B cell (primary cell): ENCODE measurements at regions not wholly inside any gene's neighbourhood (a gene's known extent, or its start where the extent isn't known, plus 50 kb on each side); places are given as distances from the start of the nearest gene placed in this dataset.
"Not testable (repeated sequence)": the region's sequence is repeated elsewhere in the genome, so short reads cannot be mapped to it uniquely, and the experiment has no call there.

Experiments used
- EZH2 ChIP-seq: IDR thresholded peaks from 2 replicates; pipeline ENCODE4 v1.6.1; 2012; ENCODE audit warnings: borderline replicate concordance, low read depth, mild to moderate bottlenecking, moderate library complexity, low read length; ENCODE audit not compliant: insufficient read depth, poor library complexity, severe bottlenecking
- TF ChIP-seq, protein P1 (sequence below): fragments of 200-600 bp; IDR thresholded peaks from one replicate; pipeline ENCODE4 v1.8.0; 2022; ENCODE audit warnings: antibody characterized with exemption, mild to moderate bottlenecking

DNA sequence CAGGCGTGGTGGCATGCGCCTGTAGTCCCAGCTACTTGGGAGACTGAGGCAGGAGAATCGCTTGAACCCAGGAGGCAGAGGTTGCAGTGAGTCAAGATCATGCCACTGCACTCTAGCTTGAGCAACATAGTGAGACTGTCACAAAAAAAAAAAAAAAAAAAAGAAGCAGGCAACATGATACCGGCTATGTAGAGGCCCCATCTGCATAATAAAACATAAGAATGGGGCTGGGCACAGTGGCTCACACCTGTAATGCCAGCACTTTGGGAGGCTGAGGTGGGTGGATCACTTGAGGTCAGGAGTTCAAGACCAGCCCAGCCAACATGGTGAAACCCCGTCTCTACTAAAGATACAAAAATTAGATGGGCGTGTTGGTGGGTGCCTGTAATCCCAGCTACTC, 304.7 kb downstream of the GJA1 start:
- TF ChIP-seq, protein P1, sequence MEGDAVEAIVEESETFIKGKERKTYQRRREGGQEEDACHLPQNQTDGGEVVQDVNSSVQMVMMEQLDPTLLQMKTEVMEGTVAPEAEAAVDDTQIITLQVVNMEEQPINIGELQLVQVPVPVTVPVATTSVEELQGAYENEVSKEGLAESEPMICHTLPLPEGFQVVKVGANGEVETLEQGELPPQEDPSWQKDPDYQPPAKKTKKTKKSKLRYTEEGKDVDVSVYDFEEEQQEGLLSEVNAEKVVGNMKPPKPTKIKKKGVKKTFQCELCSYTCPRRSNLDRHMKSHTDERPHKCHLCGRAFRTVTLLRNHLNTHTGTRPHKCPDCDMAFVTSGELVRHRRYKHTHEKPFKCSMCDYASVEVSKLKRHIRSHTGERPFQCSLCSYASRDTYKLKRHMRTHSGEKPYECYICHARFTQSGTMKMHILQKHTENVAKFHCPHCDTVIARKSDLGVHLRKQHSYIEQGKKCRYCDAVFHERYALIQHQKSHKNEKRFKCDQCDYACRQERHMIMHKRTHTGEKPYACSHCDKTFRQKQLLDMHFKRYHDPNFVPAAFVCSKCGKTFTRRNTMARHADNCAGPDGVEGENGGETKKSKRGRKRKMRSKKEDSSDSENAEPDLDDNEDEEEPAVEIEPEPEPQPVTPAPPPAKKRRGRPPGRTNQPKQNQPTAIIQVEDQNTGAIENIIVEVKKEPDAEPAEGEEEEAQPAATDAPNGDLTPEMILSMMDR: not testable (repeated sequence)
- TF ChIP-seq EZH2: not testable (repeated sequence)
